ENCODE measurements at regions not wholly inside any gene's neighbourhood (a gene's known extent, or its start where the extent isn't known, plus 50 kb on each side); places are given as distances from the start of the nearest gene placed in this dataset.

DNA sequence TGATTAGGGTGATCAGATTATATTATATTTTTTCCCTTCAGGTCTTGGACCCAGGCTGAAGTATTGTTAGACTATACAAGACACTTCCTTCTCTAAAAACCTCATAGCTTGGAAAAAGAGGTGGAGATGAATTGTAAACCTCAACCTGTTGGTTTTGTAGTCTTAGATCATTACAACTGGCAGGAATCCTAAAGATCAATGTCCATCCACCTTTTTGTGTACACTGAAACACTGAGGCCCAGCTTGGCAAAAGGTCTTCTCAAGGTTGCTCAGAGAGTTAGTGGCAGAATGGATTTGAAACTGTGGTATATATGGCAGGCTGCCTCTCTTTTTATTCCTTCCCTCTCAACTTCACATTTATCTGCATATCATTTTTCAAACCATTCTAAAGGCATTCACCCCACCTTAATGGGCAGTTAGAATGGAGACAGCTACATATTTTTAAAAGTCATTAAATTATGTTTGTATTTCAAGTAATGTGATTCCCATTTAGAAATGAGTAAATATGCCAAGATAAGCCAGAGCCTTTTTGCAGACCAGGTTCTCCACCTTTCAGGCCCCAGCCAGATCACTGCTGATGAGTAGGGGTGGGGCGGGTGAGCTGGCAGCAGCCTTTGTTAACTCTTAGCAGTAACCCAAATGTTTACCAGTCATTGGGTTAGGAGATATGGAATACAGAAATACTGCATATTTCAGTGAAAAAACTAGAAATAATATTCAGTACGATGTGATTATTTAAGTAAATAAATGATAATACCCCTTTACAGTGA is 243.2 kb upstream of the F9 start:
- H3K36me3 Mint-ChIP-seq (ENCODE audit: low read depth): no peaks in the 10 kb centered on the region
- TF ChIP-seq, protein P1, sequence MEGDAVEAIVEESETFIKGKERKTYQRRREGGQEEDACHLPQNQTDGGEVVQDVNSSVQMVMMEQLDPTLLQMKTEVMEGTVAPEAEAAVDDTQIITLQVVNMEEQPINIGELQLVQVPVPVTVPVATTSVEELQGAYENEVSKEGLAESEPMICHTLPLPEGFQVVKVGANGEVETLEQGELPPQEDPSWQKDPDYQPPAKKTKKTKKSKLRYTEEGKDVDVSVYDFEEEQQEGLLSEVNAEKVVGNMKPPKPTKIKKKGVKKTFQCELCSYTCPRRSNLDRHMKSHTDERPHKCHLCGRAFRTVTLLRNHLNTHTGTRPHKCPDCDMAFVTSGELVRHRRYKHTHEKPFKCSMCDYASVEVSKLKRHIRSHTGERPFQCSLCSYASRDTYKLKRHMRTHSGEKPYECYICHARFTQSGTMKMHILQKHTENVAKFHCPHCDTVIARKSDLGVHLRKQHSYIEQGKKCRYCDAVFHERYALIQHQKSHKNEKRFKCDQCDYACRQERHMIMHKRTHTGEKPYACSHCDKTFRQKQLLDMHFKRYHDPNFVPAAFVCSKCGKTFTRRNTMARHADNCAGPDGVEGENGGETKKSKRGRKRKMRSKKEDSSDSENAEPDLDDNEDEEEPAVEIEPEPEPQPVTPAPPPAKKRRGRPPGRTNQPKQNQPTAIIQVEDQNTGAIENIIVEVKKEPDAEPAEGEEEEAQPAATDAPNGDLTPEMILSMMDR (IDR thresholded peaks at IDR 0.05): no peak
- no peaks in the 10 kb centered on the region for H3K4me1 Mint-ChIP-seq (ENCODE audit: low read depth)
- H3K4me3 Mint-ChIP-seq (ENCODE audit: unreplicated experiment): no peak overlapping the region
- H3K27ac Mint-ChIP-seq (ENCODE audit: unreplicated experiment): no peak overlapping the region
- no peak for DNase-seq (ENCODE audit: low spot score)
- no peaks in the 10 kb centered on the region for H3K27me3 Mint-ChIP-seq (ENCODE audit: low read depth)
- peaks cover 18% of the 10 kb centered on the region for H3K9me3 Mint-ChIP-seq (ENCODE audit: low read depth)

DNA sequence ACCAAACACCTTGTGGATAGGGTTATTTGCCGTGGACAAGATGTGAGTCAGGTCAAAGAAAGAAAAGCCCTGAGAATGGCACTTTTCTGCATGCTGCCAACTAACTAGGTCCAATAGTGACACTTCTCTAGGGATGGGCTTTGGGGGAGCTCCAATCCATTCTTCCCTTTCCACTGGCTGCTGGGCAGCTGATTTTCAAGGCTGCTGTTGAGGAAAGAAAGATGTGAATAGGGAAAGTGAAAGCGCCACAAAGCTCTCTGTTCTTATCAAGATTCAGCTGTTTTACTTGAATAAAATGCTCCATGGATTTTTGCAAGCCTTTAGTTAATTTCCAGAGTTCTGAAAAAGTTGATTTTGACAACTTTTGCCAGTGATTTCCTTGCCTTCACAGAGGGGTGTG is 244.2 kb upstream of the F9 start:
- Mint-ChIP-seq H3K36me3 (ENCODE audit: low read depth) (no peaks in the 10 kb centered on the region), H3K4me3 (ENCODE audit: unreplicated experiment) (no peak overlapping the region), H3K4me1 (ENCODE audit: low read depth) (no peaks in the 10 kb centered on the region), H3K27me3 (ENCODE audit: low read depth) (no peaks in the 10 kb centered on the region), H3K9me3 (ENCODE audit: low read depth) (peaks cover 20% of the 10 kb centered on the region), H3K27ac (ENCODE audit: unreplicated experiment) (no peak overlapping the region)
- no peak for DNase-seq (ENCODE audit: low spot score)
- TF ChIP-seq, protein P1 (IDR thresholded peaks at IDR 0.05): no peak

DNA sequence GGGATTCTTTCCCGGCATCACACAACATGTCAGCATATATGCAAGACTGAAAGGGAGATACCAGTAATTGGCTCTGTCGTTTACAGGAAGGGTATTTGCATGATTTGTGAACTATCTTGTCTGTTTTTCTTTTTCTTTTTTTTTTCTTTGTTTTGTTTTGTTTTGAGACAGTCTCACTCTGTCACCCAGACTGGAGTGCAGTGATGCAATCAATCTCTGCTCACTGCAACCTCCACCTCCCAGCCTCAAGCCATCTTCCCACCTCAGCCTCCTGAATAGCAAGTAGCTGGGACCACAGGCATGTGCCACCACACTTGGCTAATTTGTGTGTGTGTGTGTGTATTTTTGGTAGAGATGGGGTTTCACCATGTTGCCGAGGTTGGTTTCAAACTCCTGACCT is 262.7 kb upstream of the F9 start:
- Mint-ChIP-seq H3K4me1 (ENCODE audit: low read depth) (no peaks in the 10 kb centered on the region), H3K36me3 (ENCODE audit: low read depth) (no peaks in the 10 kb centered on the region), H3K9me3 (ENCODE audit: low read depth) (peaks cover 10% of the 10 kb centered on the region), H3K27ac (ENCODE audit: unreplicated experiment) (no peak overlapping the region), H3K4me3 (ENCODE audit: unreplicated experiment) (no peak overlapping the region), H3K27me3 (ENCODE audit: low read depth) (no peaks in the 10 kb centered on the region)
- no peak for DNase-seq (ENCODE audit: low spot score)
- TF ChIP-seq, protein P1 (IDR thresholded peaks at IDR 0.05): no peak

DNA sequence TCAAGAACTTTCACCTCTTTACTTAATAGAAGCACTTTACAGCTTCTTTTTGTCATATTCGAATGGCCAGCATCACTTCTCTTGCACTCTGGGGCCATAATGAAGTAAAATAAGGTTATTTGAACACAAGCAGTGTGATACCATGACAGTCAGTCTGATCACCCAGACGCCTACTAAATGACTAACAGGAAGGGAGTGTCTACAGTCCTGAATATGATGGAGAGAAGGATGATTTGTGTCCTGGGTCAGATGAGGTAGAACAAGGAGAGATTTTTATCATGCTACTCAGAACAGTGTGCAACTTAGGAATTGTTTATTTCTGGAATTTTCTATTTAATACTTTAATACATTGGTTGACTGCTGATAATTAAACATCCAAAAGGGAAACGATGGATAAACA is 284.2 kb upstream of the F9 start:
- TF ChIP-seq, protein P1 (IDR thresholded peaks at IDR 0.05): no peak
- peaks cover 24% of the 10 kb centered on the region for H3K9me3 Mint-ChIP-seq (ENCODE audit: low read depth)
- H3K36me3 Mint-ChIP-seq (ENCODE audit: low read depth): no peaks in the 10 kb centered on the region
- H3K4me3 Mint-ChIP-seq (ENCODE audit: unreplicated experiment): no peak overlapping the region
- H3K27me3 Mint-ChIP-seq (ENCODE audit: low read depth): no peaks in the 10 kb centered on the region
- H3K27ac Mint-ChIP-seq (ENCODE audit: unreplicated experiment): no peak overlapping the region
- H3K4me1 Mint-ChIP-seq (ENCODE audit: low read depth): no peaks in the 10 kb centered on the region
- no peak for DNase-seq (ENCODE audit: low spot score)

DNA sequence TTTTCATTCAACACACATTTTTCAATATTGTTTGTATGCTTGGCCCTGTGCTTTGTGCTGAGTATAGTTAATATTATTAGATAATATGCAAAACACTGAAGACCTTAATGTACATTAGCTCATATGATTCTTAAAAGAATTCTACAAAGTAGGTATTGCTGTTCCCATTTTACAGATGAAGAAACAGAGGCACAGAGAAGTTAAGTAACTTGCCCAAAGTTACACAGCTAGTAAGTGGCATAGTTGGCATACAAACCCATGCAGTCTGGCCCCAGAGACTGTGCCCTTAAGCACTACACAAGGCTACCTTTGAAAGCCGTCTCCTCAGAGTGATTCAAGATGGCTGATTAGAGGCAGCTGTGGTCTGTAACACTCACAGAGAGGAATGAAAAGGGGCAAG is 293.4 kb upstream of the F9 start:
- DNase-seq (ENCODE audit: low spot score): no peak
- Mint-ChIP-seq H3K4me3 (ENCODE audit: unreplicated experiment) (no peak overlapping the region), H3K27me3 (ENCODE audit: low read depth) (no peaks in the 10 kb centered on the region), H3K4me1 (ENCODE audit: low read depth) (no peaks in the 10 kb centered on the region), H3K36me3 (ENCODE audit: low read depth) (no peaks in the 10 kb centered on the region), H3K27ac (ENCODE audit: unreplicated experiment) (no peak overlapping the region), H3K9me3 (ENCODE audit: low read depth) (peaks cover 43% of the 10 kb centered on the region)
- TF ChIP-seq, protein P1 (IDR thresholded peaks at IDR 0.05): no peak
